Aorta (tissue), 5 donors: ENCODE measurements at regions not wholly inside any gene's neighbourhood (a gene's known extent, or its start where the extent isn't known, plus 50 kb on each side); places are given as distances from the start of the nearest gene placed in this dataset.

Source experiments
- ATAC-seq: fragments of 200-7000 bp; cut with Tn5 transposase; one replicate; pipeline ENCODE4 v1.9.1; 2022; ENCODE audit warnings: moderate library complexity; ENCODE audit not compliant: low FRiP score
- DNase-seq, 2 donors: peaks; one replicate each; pipeline ENCODE4 v3.0.0-alpha.2; 2020
- H3K27ac ChIP-seq, 2 donors: one replicate each; pipeline ENCODE4 v1.5.1; 2013; ENCODE audit warnings: low read length in 2 of 2, mild to moderate bottlenecking in 2 of 2, moderate library complexity in 2 of 2, control low read depth in 1 of 2, inconsistent platforms in 1 of 2, low read depth in 1 of 2
- H3K27me3 ChIP-seq, 2 donors: one replicate each; pipeline ENCODE4 v1.6.1; 2013; ENCODE audit warnings: control low read depth in 1 of 2, low read length in 1 of 2, mild to moderate bottlenecking in 1 of 2, moderate library complexity in 1 of 2; ENCODE audit not compliant: insufficient read depth in 2 of 2, control insufficient read depth in 1 of 2
- H3K36me3 ChIP-seq, 2 donors: one replicate each; pipeline ENCODE4 v1.6.1; 2013; ENCODE audit warnings: control low read depth in 1 of 2, low read length in 1 of 2, mild to moderate bottlenecking in 1 of 2; ENCODE audit not compliant: insufficient read depth in 2 of 2, control insufficient read depth in 1 of 2
- H3K4me1 ChIP-seq, 2 donors: one replicate each; pipeline ENCODE4 v1.6.1; 2013; ENCODE audit warnings: low read length in 2 of 2, control low read depth in 1 of 2, mild to moderate bottlenecking in 1 of 2, moderate library complexity in 1 of 2; ENCODE audit not compliant: insufficient read depth in 2 of 2, control insufficient read depth in 1 of 2
- H3K4me3 ChIP-seq, 2 donors: one replicate each; pipeline ENCODE4 v1.5.1; 2013; ENCODE audit warnings: low read length in 2 of 2, control low read depth in 1 of 2, mild to moderate bottlenecking in 1 of 2
- H3K9me3 ChIP-seq: one replicate; pipeline ENCODE4 v1.6.1; 2013; ENCODE audit warnings: mild to moderate bottlenecking, low read length; ENCODE audit not compliant: control insufficient read depth
- WGBS, 2 donors: extraction: QIAGEN DNeasy Blood & Tissue Kit; methylation state at CpG; one replicate each; pipeline ENCODE4 v1.1.7; 2013; 5-methylcytosine and 5-hydroxymethylcytosine counted together
- intact Hi-C, 2 donors: fragments of 100-400 bp; cut with DNase I; formaldehyde crosslinking; loops; one replicate each; pipeline versions ENCODE4 v1.14.2 to v1.15.0; 2022
- donor health status: healthy with polysubstance abuse.
- donor health status: Bipolar disorder and iron deficiency.
- donor health status: DM: no; HTN: no; CAD: no.
- donor health status: DM: no; HTN: no; CAD: no.
- donor health status: DM: yes; HTN: yes; CAD: no.

DNA sequence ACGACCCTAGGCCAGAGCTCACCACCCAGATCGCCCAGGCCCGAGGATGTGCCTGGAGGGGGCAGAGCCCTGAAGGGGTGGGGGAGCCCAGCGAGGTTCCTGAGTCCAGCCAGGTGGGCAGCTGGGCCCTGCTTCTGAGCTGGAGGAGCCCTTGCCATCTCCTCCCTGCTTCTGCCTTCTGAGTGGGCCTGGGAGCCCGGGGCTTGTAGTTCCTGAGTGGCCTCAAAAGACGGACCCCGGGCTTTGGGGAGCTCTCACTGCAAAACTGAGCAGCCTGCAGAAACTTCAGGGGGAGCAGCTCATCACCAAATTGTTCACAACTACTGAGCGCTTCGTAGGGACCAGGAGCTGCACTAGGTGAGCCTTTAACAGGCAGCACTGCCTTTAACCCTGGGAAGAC lies 112.1 kb downstream of the NCOR2 start:
- H3K27me3 ChIP-seq: no peaks in the 10 kb centered on the region
- H3K4me1 ChIP-seq: no peaks in the 10 kb centered on the region
- H3K27ac ChIP-seq: peak overlapping the region in 1 of 2 donors; percentile 22
- no peak overlapping the region for H3K4me3 ChIP-seq
- H3K9me3 ChIP-seq: no peaks in the 10 kb centered on the region
- ATAC-seq: no peak
- H3K36me3 ChIP-seq: no peaks in the 10 kb centered on the region
- intact Hi-C loops: loop anchor here (5.0 to 10.0 kb wide), 5 partner anchors 42 to 229 kb away; partner anchors contain the start of gene NCOR2 (in 1 of the 2)
- DNase-seq: peak; percentile 34 to 57
- 73 to 83% methylated on average over 9 of the region's 9 CpGs for WGBS, 2 donors

DNA sequence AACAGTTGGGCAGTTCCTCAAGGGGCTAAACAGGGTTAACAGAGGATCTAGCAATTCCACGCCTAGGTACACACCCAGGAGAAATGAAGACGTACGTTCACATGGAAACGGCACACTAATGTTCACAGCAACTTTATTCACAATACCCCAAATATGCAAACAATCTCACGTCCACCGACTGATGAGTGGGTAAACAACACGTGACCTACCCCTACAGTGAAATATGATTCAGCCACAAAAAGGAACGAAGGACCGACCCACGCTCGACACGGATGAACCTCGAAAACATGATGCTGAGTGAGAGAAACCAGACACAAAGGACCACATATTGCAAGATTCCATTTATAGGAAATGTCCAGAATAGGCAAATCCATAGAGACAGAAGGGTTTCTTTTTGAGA lies 112.7 kb downstream of the NCOR2 start:
- Histone ChIP-seq H3K27me3 (no peaks in the 10 kb centered on the region), H3K36me3 (no peaks in the 10 kb centered on the region), H3K4me3 (no peak overlapping the region), H3K4me1 (no peaks in the 10 kb centered on the region), H3K9me3 (no peaks in the 10 kb centered on the region), H3K27ac (no peak overlapping the region)
- ATAC-seq (no peak), DNase-seq (peak; percentile 36 to 48)
- intact Hi-C loops: loop anchor here (5.0 to 10.0 kb wide), 6 partner anchors 43 to 230 kb away; partner anchors contain the start of gene NCOR2 (in 1 of the 2)
- 48 to 51% methylated on average over 13 of the region's 13 CpGs for WGBS, 2 donors

DNA sequence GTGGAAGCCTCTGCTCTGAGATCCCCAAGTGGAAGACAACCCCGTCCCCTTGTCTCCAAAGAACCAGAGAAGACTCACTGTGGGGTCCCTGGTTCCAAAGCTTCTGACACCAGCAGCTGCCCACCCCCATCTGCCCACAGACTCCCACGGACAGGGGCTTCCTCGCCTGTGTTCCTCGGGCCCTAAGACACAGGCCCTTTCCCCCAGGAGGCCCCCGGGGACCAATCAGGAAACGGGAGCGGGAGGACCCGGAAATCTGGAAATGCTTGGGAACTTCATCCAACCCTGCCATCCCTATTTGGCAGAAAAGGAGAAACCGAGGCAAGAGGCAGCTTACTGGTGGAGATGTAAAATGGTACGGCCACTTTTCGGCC lies 113.1 kb downstream of the NCOR2 start:
- no peaks in the 10 kb centered on the region for H3K36me3 ChIP-seq
- DNase-seq (no peak), ATAC-seq (no peak)
- H3K9me3 ChIP-seq: no peaks in the 10 kb centered on the region
- H3K27me3 ChIP-seq: no peaks in the 10 kb centered on the region
- intact Hi-C loops: loop anchor here in 1 of 2 donors (5.0 to 10.0 kb wide), 2 partner anchors 72 to 230 kb away; no protein-coding TSS in a partner anchor
- H3K4me3 ChIP-seq: no peak overlapping the region
- H3K27ac ChIP-seq: peak overlapping the region in 1 of 2 donors; percentile 51
- WGBS, 2 donors: 61 to 79% methylated on average over 11 of the region's 11 CpGs
- no peaks in the 10 kb centered on the region for H3K4me1 ChIP-seq

GRCh38 chr12:124453419-124454351 lies 113.7 kb downstream of the NCOR2 start:
- Histone ChIP-seq H3K27me3 (no peaks in the 10 kb centered on the region), H3K9me3 (no peaks in the 10 kb centered on the region), H3K36me3 (no peaks in the 10 kb centered on the region), H3K4me1 (no peaks in the 10 kb centered on the region), H3K4me3 (no peak overlapping the region), H3K27ac (peak overlapping the region; percentile 50 to 51)
- intact Hi-C loops: loop anchor here in 1 of 2 donors (5.0 to 10.0 kb wide), 2 partner anchors 71 to 231 kb away; no protein-coding TSS in a partner anchor
- DNase-seq: peak; percentile 95 to 96
- WGBS, 2 donors: 7 to 8% methylated on average over 27 of the region's 27 CpGs
- peak; percentile 85 for ATAC-seq

GRCh38 chr12:124452576-124453331 lies 114.7 kb downstream of the NCOR2 start:
- peak; percentile 0 for ATAC-seq
- 80 to 82% methylated on average over 19 to 21 of the region's 21 CpGs for WGBS, 2 donors
- Histone ChIP-seq H3K36me3 (no peaks in the 10 kb centered on the region), H3K4me3 (no peak overlapping the region), H3K4me1 (no peaks in the 10 kb centered on the region), H3K27ac (peak overlapping the region; percentile 50 to 51), H3K9me3 (no peaks in the 10 kb centered on the region), H3K27me3 (no peaks in the 10 kb centered on the region)
- peak in 1 of 2 donors; percentile 63 for DNase-seq
- intact Hi-C loops: loop anchor here in 1 of 2 donors (5.0 to 10.0 kb wide), 2 partner anchors 70 to 232 kb away; no protein-coding TSS in a partner anchor

DNA sequence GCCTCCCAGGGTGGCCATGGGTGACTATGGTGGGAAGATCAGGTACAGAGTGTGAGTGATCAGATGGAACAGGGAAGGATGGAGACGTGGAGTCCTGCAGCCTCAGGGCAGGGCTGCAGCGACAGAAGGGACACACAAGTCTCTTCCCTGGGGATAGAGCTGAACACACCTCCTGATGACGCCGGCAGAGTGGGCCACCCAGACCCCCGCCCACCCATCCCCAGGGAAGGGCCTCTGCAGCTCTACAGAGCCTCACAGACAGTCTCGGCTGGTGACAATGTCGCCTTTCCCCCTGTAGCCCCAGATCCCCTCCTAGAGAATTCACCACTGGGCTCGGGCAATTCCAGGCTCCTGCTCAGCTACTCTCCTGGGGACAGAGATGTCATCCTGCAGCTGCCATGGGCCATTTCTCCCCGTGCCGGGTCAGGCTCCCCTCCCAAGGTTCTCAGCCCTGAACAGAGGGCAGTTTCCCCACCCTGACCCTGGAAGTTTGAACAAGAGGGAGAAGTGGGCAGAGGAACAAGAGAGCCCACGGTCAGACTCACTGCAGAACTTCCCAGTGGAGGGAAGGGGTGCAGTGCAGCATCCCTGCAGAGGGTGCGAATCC lies 115.7 kb downstream of the NCOR2 start:
- intact Hi-C loops: loop anchor here in 1 of 2 donors (5.0 to 10.0 kb wide), 2 partner anchors 69 to 233 kb away; no protein-coding TSS in a partner anchor
- Histone ChIP-seq H3K9me3 (no peaks in the 10 kb centered on the region), H3K27ac (no peak overlapping the region), H3K4me1 (no peaks in the 10 kb centered on the region), H3K27me3 (no peaks in the 10 kb centered on the region), H3K4me3 (no peak overlapping the region), H3K36me3 (no peaks in the 10 kb centered on the region)
- DNase-seq (no peak), ATAC-seq (no peak)
- WGBS, 2 donors: 81 to 82% methylated on average over 12 of the region's 12 CpGs

DNA sequence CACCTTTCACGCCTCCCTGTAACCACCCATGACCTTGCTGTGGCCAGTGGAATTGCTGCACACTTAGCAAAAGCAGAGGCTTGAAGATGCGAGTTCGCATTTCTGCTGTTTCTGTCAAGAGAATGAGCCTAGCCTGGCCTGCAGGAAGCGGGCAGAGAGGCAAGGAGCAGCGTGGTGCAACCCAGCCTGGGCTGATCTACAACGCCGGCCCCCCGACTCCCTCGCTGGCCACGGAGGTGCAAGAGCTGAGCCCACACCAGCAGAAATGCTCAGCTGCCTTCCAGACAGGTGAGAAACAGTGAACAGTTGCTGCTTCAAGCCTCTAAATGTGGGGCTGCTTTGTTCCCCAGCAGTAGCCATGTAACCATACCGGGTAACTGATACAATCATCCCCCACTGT lies 116.4 kb downstream of the NCOR2 start:
- H3K4me3 ChIP-seq: no peak overlapping the region
- no peaks in the 10 kb centered on the region for H3K4me1 ChIP-seq
- DNase-seq (peak in 1 of 2 donors; percentile 43), ATAC-seq (no peak)
- intact Hi-C loops: loop anchor here in 1 of 2 donors (5.0 to 10.0 kb wide), 2 partner anchors 69 to 234 kb away; no protein-coding TSS in a partner anchor
- 90 to 93% methylated on average over 11 of the region's 11 CpGs for WGBS, 2 donors
- no peaks in the 10 kb centered on the region for H3K9me3 ChIP-seq
- H3K36me3 ChIP-seq: no peaks in the 10 kb centered on the region
- no peaks in the 10 kb centered on the region for H3K27me3 ChIP-seq
- H3K27ac ChIP-seq: no peak overlapping the region

GRCh38 chr12:124450376-124450750 lies 117.0 kb downstream of the NCOR2 start:
- Histone ChIP-seq H3K4me1 (no peaks in the 10 kb centered on the region), H3K36me3 (no peaks in the 10 kb centered on the region), H3K27ac (no peak overlapping the region), H3K27me3 (no peaks in the 10 kb centered on the region), H3K9me3 (no peaks in the 10 kb centered on the region), H3K4me3 (no peak overlapping the region)
- ATAC-seq (no peak), DNase-seq (peak; percentile 29 to 34)
- WGBS, 2 donors: 91 to 94% methylated on average over 15 of the region's 15 CpGs
- intact Hi-C loops: loop anchor here in 1 of 2 donors (5.0 to 10.0 kb wide), 2 partner anchors 68 to 234 kb away; no protein-coding TSS in a partner anchor
